ENCODE measurements at regions not wholly inside any gene's neighbourhood (a gene's known extent, or its start where the extent isn't known, plus 50 kb on each side); places are given as distances from the start of the nearest gene placed in this dataset.
"Not testable (repeated sequence)": the region's sequence is repeated elsewhere in the genome, so short reads cannot be mapped to it uniquely, and the experiment has no call there.

DNA sequence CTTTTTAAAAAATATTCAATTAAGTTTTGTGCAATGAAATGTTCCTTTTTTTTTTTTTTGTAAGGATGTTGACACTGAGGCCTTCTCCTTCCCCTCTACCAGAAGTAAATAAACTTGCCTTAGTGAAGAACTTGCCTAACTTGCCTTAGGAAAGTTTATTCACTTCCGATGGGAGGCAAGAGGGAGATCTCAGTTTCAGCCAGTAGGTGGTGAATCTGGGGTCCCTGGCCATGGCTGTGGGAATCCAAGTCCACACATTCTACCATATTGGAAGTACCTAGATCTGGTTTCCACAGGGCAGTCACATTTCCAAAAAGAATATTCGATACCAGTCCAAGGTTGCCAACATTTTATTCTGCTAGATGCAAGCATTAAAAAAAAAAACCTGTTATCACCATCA lies 270.9 kb downstream of the CCSER2 start:
- Mint-ChIP-seq H3K4me1 (peaks cover 3% of the 10 kb centered on the region), H3K36me3 (ENCODE audit: low read depth) (peaks cover 5% of the 10 kb centered on the region), H3K4me3 (no peak overlapping the region), H3K27me3 (ENCODE audit: low read depth, poor library complexity) (peaks cover 2% of the 10 kb centered on the region), H3K9me3 (peaks cover 28% of the 10 kb centered on the region), H3K27ac (no peak overlapping the region)
- DNase-seq = no peak
- TF ChIP-seq, protein P1, sequence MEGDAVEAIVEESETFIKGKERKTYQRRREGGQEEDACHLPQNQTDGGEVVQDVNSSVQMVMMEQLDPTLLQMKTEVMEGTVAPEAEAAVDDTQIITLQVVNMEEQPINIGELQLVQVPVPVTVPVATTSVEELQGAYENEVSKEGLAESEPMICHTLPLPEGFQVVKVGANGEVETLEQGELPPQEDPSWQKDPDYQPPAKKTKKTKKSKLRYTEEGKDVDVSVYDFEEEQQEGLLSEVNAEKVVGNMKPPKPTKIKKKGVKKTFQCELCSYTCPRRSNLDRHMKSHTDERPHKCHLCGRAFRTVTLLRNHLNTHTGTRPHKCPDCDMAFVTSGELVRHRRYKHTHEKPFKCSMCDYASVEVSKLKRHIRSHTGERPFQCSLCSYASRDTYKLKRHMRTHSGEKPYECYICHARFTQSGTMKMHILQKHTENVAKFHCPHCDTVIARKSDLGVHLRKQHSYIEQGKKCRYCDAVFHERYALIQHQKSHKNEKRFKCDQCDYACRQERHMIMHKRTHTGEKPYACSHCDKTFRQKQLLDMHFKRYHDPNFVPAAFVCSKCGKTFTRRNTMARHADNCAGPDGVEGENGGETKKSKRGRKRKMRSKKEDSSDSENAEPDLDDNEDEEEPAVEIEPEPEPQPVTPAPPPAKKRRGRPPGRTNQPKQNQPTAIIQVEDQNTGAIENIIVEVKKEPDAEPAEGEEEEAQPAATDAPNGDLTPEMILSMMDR (IDR thresholded peaks at IDR 0.05) = no peak

DNA sequence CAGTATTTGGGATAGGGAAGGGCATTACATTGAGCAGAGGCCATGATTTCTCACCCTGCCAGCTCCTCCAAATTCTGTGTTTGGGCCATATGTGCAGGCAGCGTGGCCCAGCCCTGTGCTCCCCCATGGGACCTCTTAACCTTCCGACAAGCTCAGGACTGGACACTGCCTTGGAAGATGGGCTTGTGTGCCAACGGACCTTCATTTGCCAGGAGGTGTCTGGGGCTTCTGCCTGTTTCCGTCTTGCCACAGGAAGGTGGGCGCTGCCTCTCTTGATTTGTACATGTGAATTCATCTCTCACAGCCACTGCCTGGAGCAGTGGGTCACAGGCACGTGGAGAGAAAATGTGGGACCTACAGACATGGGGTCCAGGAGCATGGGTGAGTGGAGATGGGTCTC lies 272.6 kb downstream of the CCSER2 start:
- H3K4me3 Mint-ChIP-seq = no peak overlapping the region

DNA sequence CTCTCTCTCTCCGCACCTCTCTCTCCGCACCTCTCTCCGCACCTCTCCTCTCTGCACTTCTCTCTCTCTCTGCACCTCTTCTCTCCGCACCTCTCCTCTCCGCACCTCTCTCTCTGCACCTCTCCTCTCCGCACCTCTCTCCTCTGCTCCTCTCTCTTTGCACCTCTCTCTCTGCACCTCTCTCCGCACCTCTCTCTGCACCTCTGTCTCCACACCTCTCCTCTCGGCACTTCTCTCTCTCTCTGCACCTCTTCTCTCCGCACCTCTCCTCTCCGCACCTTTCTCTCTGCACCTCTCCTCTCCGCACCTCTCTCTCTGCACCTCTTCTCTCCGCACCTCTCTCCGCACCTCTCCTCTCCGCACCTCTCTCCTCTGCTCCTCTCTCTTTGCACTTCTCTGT lies 274.2 kb downstream of the CCSER2 start:
- not testable (repeated sequence) for H3K27ac Mint-ChIP-seq; H3K27me3 Mint-ChIP-seq (ENCODE audit: low read depth, poor library complexity); H3K4me3 Mint-ChIP-seq; DNase-seq; H3K36me3 Mint-ChIP-seq (ENCODE audit: low read depth)
- Mint-ChIP-seq H3K4me1 (peaks cover 23% of the 10 kb centered on the region), H3K9me3 (peaks cover 16% of the 10 kb centered on the region)

More for the DNA sequence above, 272.6 kb downstream of the CCSER2 start:
- peaks cover 28% of the 10 kb centered on the region for H3K9me3 Mint-ChIP-seq
- H3K36me3 Mint-ChIP-seq (ENCODE audit: low read depth) = peaks cover 5% of the 10 kb centered on the region
- no peak for DNase-seq
- no peak overlapping the region for H3K27ac Mint-ChIP-seq
- H3K4me1 Mint-ChIP-seq = peaks cover 8% of the 10 kb centered on the region
- H3K27me3 Mint-ChIP-seq (ENCODE audit: low read depth, poor library complexity) = no peaks in the 10 kb centered on the region
- TF ChIP-seq, protein P1 (IDR thresholded peaks at IDR 0.05) = no peak

DNA sequence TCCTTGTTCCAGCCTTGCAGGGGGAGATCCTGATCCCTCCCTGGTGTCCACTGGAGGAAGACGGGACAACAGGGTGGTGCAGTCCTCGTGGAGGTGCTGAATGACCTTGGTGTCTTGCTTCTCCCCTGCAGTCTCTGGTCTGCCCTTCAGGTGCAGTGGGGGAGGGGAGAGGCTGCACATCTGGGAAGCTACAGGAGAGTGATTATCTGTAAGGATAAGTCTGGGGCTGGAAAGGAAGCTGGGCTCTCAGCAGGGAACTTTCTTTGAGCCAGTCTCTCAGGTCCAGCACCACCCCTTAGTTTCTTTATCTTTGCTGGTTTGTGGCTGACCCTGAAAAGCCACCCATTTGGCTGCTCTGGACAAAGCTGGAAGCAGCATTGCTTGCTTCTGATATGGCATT lies 275.6 kb downstream of the CCSER2 start:
- Mint-ChIP-seq H3K27me3 (ENCODE audit: low read depth, poor library complexity) (no peaks in the 10 kb centered on the region), H3K27ac (no peak overlapping the region), H3K9me3 (peaks cover 2% of the 10 kb centered on the region), H3K4me1 (peaks cover 30% of the 10 kb centered on the region), H3K4me3 (no peak overlapping the region), H3K36me3 (ENCODE audit: low read depth) (no peaks in the 10 kb centered on the region)
- DNase-seq = no peak
- TF ChIP-seq, protein P1 (IDR thresholded peaks at IDR 0.05) = no peak

DNA sequence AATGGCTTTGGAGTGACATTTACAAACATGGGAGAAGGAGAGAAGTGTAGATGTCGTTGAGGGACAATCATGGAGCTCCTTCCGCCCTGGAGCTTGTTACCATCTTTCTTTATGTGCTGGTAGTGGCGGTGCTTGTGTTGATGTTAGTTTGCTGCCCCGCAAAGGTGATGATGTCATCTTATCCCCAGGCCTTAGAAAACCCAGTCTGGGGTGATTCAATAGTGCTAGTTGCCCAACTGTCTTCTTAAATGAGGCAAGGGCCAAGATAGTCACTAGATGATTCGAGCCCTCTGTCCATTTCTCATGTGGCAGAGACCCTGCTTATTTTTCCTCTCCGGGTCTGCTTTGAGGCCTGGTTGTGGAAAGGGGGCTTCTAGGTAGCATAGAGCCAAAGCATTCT lies 277.4 kb downstream of the CCSER2 start:
- Mint-ChIP-seq H3K4me1 (peaks cover 30% of the 10 kb centered on the region), H3K27ac (no peak overlapping the region), H3K4me3 (no peak overlapping the region), H3K36me3 (ENCODE audit: low read depth) (no peaks in the 10 kb centered on the region), H3K27me3 (ENCODE audit: low read depth, poor library complexity) (no peaks in the 10 kb centered on the region), H3K9me3 (no peaks in the 10 kb centered on the region)
- no peak for DNase-seq
- TF ChIP-seq, protein P1 (IDR thresholded peaks at IDR 0.05) = no peak

DNA sequence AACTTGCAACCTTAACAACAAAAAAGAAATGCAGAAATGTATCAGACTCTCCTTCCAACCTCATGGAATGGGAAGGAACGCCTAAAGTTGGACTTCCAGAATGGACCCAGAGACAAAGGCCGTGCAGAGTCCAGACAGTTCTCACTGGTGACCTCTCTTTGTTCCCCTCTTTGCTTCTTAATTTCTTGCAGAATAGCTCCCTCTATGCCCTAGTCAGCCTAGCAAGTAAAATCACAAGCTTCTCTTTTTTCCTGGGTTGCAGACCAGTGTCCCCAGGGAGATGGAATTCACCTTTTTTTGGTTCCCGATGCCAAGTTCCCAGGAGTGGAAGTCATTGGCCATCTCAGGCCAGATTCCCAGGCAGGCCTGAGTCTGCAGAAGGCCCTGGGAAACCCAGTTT lies 278.0 kb downstream of the CCSER2 start:
- Mint-ChIP-seq H3K27me3 (ENCODE audit: low read depth, poor library complexity) (no peaks in the 10 kb centered on the region), H3K4me3 (no peak overlapping the region), H3K27ac (no peak overlapping the region), H3K36me3 (ENCODE audit: low read depth) (no peaks in the 10 kb centered on the region), H3K4me1 (peaks cover 30% of the 10 kb centered on the region), H3K9me3 (no peaks in the 10 kb centered on the region)
- no peak for DNase-seq
- TF ChIP-seq, protein P1 (IDR thresholded peaks at IDR 0.05) = no peak
